PC-9 (cell line): ENCODE measurements at regions not wholly inside any gene's neighbourhood (a gene's known extent, or its start where the extent isn't known, plus 50 kb on each side); places are given as distances from the start of the nearest gene placed in this dataset.
"Not testable (repeated sequence)": the region's sequence is repeated elsewhere in the genome, so short reads cannot be mapped to it uniquely, and the experiment has no call there.

Experiments used
- BruUV-seq: library from RNA; stranded (reverse); fragments of 400-500 nt; replicated peaks from 2 replicates; lab custom pipeline; 2021; lab: Mats Ljungman, UMichigan
- CTCF ChIA-PET: fragments of 300-600 bp; sonication (Branson Sonifier 250); formaldehyde crosslinking; loops from one replicate; lab custom pipeline; 2022; ENCODE audit warnings: antibody characterized with exemption; lab: Charles Lee
- POLR2A ChIA-PET: fragments of 300-600 bp; sonication (Branson Sonifier 250); formaldehyde crosslinking; loops from one replicate; lab custom pipeline; 2022; ENCODE audit warnings: antibody characterized with exemption; ENCODE audit not compliant: unreplicated experiment; lab: Charles Lee
- DNase-seq, 2 experiments: peaks; one replicate each; pipeline versions ENCODE4 v3.0.0 to v3.0.0-alpha.2; 2015 to 2022; ENCODE audit warnings: mixed read lengths in 1 of 2
- H2AFZ ChIP-seq: fragments of 200-600 bp; sonication (generic); 2 replicates; pipeline ENCODE4 v1.8.1; 2017; ENCODE audit warnings: antibody characterized with exemption
- H3F3A ChIP-seq: fragments of 200-600 bp; sonication (generic); 2 replicates; pipeline ENCODE4 v1.8.1; 2017; ENCODE audit warnings: antibody characterized with exemption, mild to moderate bottlenecking, low read depth; ENCODE audit not compliant: insufficient read depth
- H3K27ac ChIP-seq: fragments of 200-600 bp; sonication (generic); 2 replicates; pipeline ENCODE4 v1.6.1; 2016; ENCODE audit warnings: mixed run types
- H3K27me3 ChIP-seq: fragments of 200-600 bp; sonication (generic); 2 replicates; pipeline ENCODE4 v1.6.1; 2016; ENCODE audit warnings: low read depth, mixed run types; ENCODE audit not compliant: insufficient read depth
- H3K36me3 ChIP-seq: fragments of 200-600 bp; sonication (generic); 2 replicates; pipeline ENCODE4 v1.6.1; 2016; ENCODE audit warnings: low read depth, mixed run types
- H3K4me1 ChIP-seq: fragments of 200-600 bp; sonication (generic); replicated peaks from 2 replicates; pipeline ENCODE4 v1.6.1; 2016; ENCODE audit warnings: mixed run types; ENCODE audit not compliant: insufficient read depth
- H3K4me2 ChIP-seq: fragments of 200-600 bp; sonication (generic); 2 replicates; pipeline ENCODE4 v1.6.1; 2017; ENCODE audit warnings: mixed run types
- H3K4me3 ChIP-seq: fragments of 200-600 bp; sonication (generic); 2 replicates; pipeline ENCODE4 v1.6.1; 2016; ENCODE audit warnings: mixed run types
- H3K79me2 ChIP-seq: fragments of 200-600 bp; sonication (generic); 2 replicates; pipeline ENCODE4 v1.6.1; 2017; ENCODE audit warnings: low read depth, mixed run types
- H3K9me2 ChIP-seq: fragments of 200-600 bp; sonication (generic); 2 replicates; pipeline ENCODE4 v1.8.1; 2017; ENCODE audit warnings: mild to moderate bottlenecking; ENCODE audit not compliant: insufficient read depth
- H3K9me3 ChIP-seq: fragments of 200-600 bp; sonication (generic); 2 replicates; pipeline ENCODE4 v1.8.1; 2016; ENCODE audit warnings: low read depth; ENCODE audit not compliant: insufficient read depth
- H4K20me1 ChIP-seq: fragments of 200-600 bp; sonication (generic); 2 replicates; pipeline ENCODE4 v1.8.1; 2017; ENCODE audit not compliant: insufficient read depth
- EZH2 ChIP-seq: fragments of 200-600 bp; sonication (generic); IDR thresholded peaks from 2 replicates; pipeline ENCODE4 v1.8.0; 2017; ENCODE audit warnings: antibody characterized with exemption, low read depth
- intact Hi-C: fragments of 100-400 bp; cut with micrococcal nuclease; formaldehyde crosslinking; loops from one replicate; pipeline ENCODE4 v1.10.0; 2022; ENCODE audit not compliant: unreplicated experiment
- TF ChIP-seq, protein P1 (sequence below): fragments of 200-600 bp; sonication (generic); conservative IDR thresholded peaks from 2 replicates; pipeline ENCODE4 v1.6.1; 2017; ENCODE audit warnings: mixed run types, antibody characterized with exemption, mild to moderate bottlenecking, moderate library complexity

- no peaks in the 10 kb centered on the region for H3K4me1 ChIP-seq
- ChIA-PET CTCF (no interaction called here), POLR2A (no interaction called here)
- no peak overlapping the region for H3K4me3 ChIP-seq
- no peak overlapping the region for H3K27ac ChIP-seq
- TF ChIP-seq EZH2, result no peak
- TF ChIP-seq, protein P1, sequence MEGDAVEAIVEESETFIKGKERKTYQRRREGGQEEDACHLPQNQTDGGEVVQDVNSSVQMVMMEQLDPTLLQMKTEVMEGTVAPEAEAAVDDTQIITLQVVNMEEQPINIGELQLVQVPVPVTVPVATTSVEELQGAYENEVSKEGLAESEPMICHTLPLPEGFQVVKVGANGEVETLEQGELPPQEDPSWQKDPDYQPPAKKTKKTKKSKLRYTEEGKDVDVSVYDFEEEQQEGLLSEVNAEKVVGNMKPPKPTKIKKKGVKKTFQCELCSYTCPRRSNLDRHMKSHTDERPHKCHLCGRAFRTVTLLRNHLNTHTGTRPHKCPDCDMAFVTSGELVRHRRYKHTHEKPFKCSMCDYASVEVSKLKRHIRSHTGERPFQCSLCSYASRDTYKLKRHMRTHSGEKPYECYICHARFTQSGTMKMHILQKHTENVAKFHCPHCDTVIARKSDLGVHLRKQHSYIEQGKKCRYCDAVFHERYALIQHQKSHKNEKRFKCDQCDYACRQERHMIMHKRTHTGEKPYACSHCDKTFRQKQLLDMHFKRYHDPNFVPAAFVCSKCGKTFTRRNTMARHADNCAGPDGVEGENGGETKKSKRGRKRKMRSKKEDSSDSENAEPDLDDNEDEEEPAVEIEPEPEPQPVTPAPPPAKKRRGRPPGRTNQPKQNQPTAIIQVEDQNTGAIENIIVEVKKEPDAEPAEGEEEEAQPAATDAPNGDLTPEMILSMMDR, result peak; percentile 47; the same call in 1 of the 2 replicates
- no peak overlapping the region for H3K4me2 ChIP-seq
- no TSS peak for BruUV-seq
- no peaks in the 10 kb centered on the region for H3F3A ChIP-seq
- H3K79me2 ChIP-seq, result no peaks in the 10 kb centered on the region
- no peak for DNase-seq
- no peaks in the 10 kb centered on the region for H3K27me3 ChIP-seq
- no peaks in the 10 kb centered on the region for H3K9me3 ChIP-seq
- H2AFZ ChIP-seq, result no peak overlapping the region
- no peaks in the 10 kb centered on the region for H4K20me1 ChIP-seq
- intact Hi-C loops, result loop anchor here (1.0 to 10.0 kb wide), 2 partner anchors 312 to 1147 kb away; no protein-coding TSS in a partner anchor
- no peaks in the 10 kb centered on the region for H3K9me2 ChIP-seq
- H3K36me3 ChIP-seq, result no peaks in the 10 kb centered on the region
Measured at GRCh38 chr18:66872277-66872676, 268.4 kb upstream of the CDH19 start.

- intact Hi-C loops, result no loop called here
- Histone ChIP-seq H3K4me3 (no peak overlapping the region), H2AFZ (no peak overlapping the region), H3K4me1 (no peaks in the 10 kb centered on the region), H3K36me3 (no peaks in the 10 kb centered on the region), H3K79me2 (no peaks in the 10 kb centered on the region), H3K27ac (no peak overlapping the region), H3F3A (no peaks in the 10 kb centered on the region), H3K9me2 (peaks cover 4% of the 10 kb centered on the region; the same call in 1 of the 2 replicates), H4K20me1 (no peaks in the 10 kb centered on the region), H3K9me3 (no peaks in the 10 kb centered on the region), H3K4me2 (no peak overlapping the region), H3K27me3 (no peaks in the 10 kb centered on the region)
- no peak for DNase-seq
- BruUV-seq, result no TSS peak
- ChIA-PET POLR2A (no interaction called here), CTCF (no interaction called here)
- TF ChIP-seq EZH2, result no peak
- TF ChIP-seq, protein P1, result no peak
Measured at GRCh38 chr18:66867653-66868052, 263.8 kb upstream of the CDH19 start.

GRCh38 chr18:66866427-66866940, 262.6 kb upstream of the CDH19 start:
- H3K9me2 ChIP-seq, H3K4me1 ChIP-seq, H3K27ac ChIP-seq, POLR2A ChIA-PET, H3K9me3 ChIP-seq, H3K36me3 ChIP-seq, CTCF ChIA-PET, H2AFZ ChIP-seq, H3K79me2 ChIP-seq, H3K4me2 ChIP-seq, H3K27me3 ChIP-seq, BruUV-seq, H3K4me3 ChIP-seq, DNase-seq, H3F3A ChIP-seq, intact Hi-C loops, H4K20me1 ChIP-seq: not testable (repeated sequence)
